Cerebellar cortex (tissue), 1 donor: ENCODE measurements at regions not wholly inside any gene's neighbourhood (a gene's known extent, or its start where the extent isn't known, plus 50 kb on each side); places are given as distances from the start of the nearest gene placed in this dataset.

Experiments used
- DNase-seq: peaks from one replicate; pipeline ENCODE4 v3.0.0-alpha.2; 2015; ENCODE audit warnings: low spot score

- no peak for DNase-seq
Observed at GRCh38 chr12:114976959-114977358, 293.0 kb upstream of the TBX3 start.

GRCh38 chr12:114976372-114976771 is 292.4 kb upstream of the TBX3 start:
- no peak for DNase-seq

GRCh38 chr12:114975640-114976310 is 291.8 kb upstream of the TBX3 start:
- no peak for DNase-seq

- no peak for DNase-seq
Observed at GRCh38 chr12:114974826-114975639, 291.1 kb upstream of the TBX3 start.

GRCh38 chr12:114974333-114974732 is 290.4 kb upstream of the TBX3 start:
- DNase-seq: no peak

GRCh38 chr12:114968727-114969126 is 284.8 kb upstream of the TBX3 start:
- no peak for DNase-seq

- no peak for DNase-seq
Observed at GRCh38 chr12:114967151-114967550, 283.2 kb upstream of the TBX3 start.

- no peak for DNase-seq
Observed at GRCh38 chr12:114964841-114965240, 280.9 kb upstream of the TBX3 start.

GRCh38 chr12:114963846-114964245 is 279.9 kb upstream of the TBX3 start:
- no peak for DNase-seq

- no peak for DNase-seq
Observed at GRCh38 chr12:114961491-114961890, 277.5 kb upstream of the TBX3 start.

GRCh38 chr12:114958538-114958937 is 274.6 kb upstream of the TBX3 start:
- no peak for DNase-seq

- no peak for DNase-seq
Observed at GRCh38 chr12:114957225-114957624, 273.2 kb upstream of the TBX3 start.

- DNase-seq: no peak
Observed at GRCh38 chr12:114955414-114956014, 271.5 kb upstream of the TBX3 start.

GRCh38 chr12:114954511-114955055 is 270.6 kb upstream of the TBX3 start:
- DNase-seq: no peak

GRCh38 chr12:114952573-114953271 is 268.7 kb upstream of the TBX3 start:
- no peak for DNase-seq

GRCh38 chr12:114949058-114949820 is 265.3 kb upstream of the TBX3 start:
- no peak for DNase-seq

GRCh38 chr12:114945351-114945750 is 261.4 kb upstream of the TBX3 start:
- no peak for DNase-seq

- no peak for DNase-seq
Observed at GRCh38 chr12:114944736-114945135, 260.8 kb upstream of the TBX3 start.

- DNase-seq: no peak
Observed at GRCh38 chr12:114943601-114944000, 259.6 kb upstream of the TBX3 start.

- no peak for DNase-seq
Observed at GRCh38 chr12:114938487-114939210, 254.7 kb upstream of the TBX3 start.
